ENCODE measurements at regions not wholly inside any gene's neighbourhood (a gene's known extent, or its start where the extent isn't known, plus 50 kb on each side); places are given as distances from the start of the nearest gene placed in this dataset.
A peak's percentile ranks its signal among the peaks of the same experiment; 100 is the strongest.
"Not testable (repeated sequence)": the region's sequence is repeated elsewhere in the genome, so short reads cannot be mapped to it uniquely, and the experiment has no call there.

- Histone ChIP-seq H3K27ac (ENCODE audit: low read depth, low read length) (peak overlapping the region; percentile 53), H3K9ac (ENCODE audit: low read depth, low read length) (no peak overlapping the region), H3K4me1 (ENCODE audit: control insufficient read depth, insufficient read depth, low read length) (peaks cover 10% of the 10 kb centered on the region)
Observed at GRCh38 chr16:27639561-27640276, 89.8 kb downstream of the KATNIP start.

GRCh38 chr16:27640277-27640600 lies 90.3 kb downstream of the KATNIP start:
- peaks cover 10% of the 10 kb centered on the region for H3K4me1 ChIP-seq (ENCODE audit: control insufficient read depth, insufficient read depth, low read length)
- no peak overlapping the region for H3K9ac ChIP-seq (ENCODE audit: low read depth, low read length)
- peak overlapping the region; percentile 53 for H3K27ac ChIP-seq (ENCODE audit: low read depth, low read length)

More at GRCh38 chr16:27639561-27640276, 89.8 kb downstream of the KATNIP start:
- no peaks in the 10 kb centered on the region for H3K27me3 ChIP-seq (ENCODE audit: control insufficient read depth, insufficient read depth, low read length)
- H3K36me3 ChIP-seq (ENCODE audit: control insufficient read depth, insufficient read depth, low read length) = no peaks in the 10 kb centered on the region
- no peak overlapping the region for H3K4me3 ChIP-seq (ENCODE audit: low read depth, low read length)
- H3K9me3 ChIP-seq (ENCODE audit: control insufficient read depth, insufficient read depth, low read length) = no peaks in the 10 kb centered on the region

GRCh38 chr16:27641260-27641659 lies 91.3 kb downstream of the KATNIP start:
- no peak overlapping the region for H3K4me3 ChIP-seq (ENCODE audit: low read depth, low read length)
- no peaks in the 10 kb centered on the region for H3K36me3 ChIP-seq (ENCODE audit: control insufficient read depth, insufficient read depth, low read length)
- no peak overlapping the region for H3K9ac ChIP-seq (ENCODE audit: low read depth, low read length)
- no peak overlapping the region for H3K27ac ChIP-seq (ENCODE audit: low read depth, low read length)
- H3K9me3 ChIP-seq (ENCODE audit: control insufficient read depth, insufficient read depth, low read length) = no peaks in the 10 kb centered on the region
- H3K4me1 ChIP-seq (ENCODE audit: control insufficient read depth, insufficient read depth, low read length) = peaks cover 10% of the 10 kb centered on the region
- no peaks in the 10 kb centered on the region for H3K27me3 ChIP-seq (ENCODE audit: control insufficient read depth, insufficient read depth, low read length)

More at GRCh38 chr16:27640277-27640600, 90.3 kb downstream of the KATNIP start:
- Histone ChIP-seq H3K36me3 (ENCODE audit: control insufficient read depth, insufficient read depth, low read length) (no peaks in the 10 kb centered on the region), H3K4me3 (ENCODE audit: low read depth, low read length) (no peak overlapping the region), H3K9me3 (ENCODE audit: control insufficient read depth, insufficient read depth, low read length) (no peaks in the 10 kb centered on the region), H3K27me3 (ENCODE audit: control insufficient read depth, insufficient read depth, low read length) (no peaks in the 10 kb centered on the region)

- H3K36me3 ChIP-seq (ENCODE audit: control insufficient read depth, insufficient read depth, low read length); H3K4me3 ChIP-seq (ENCODE audit: low read depth, low read length): not testable (repeated sequence)
Observed at GRCh38 chr16:27641734-27642415, 91.9 kb downstream of the KATNIP start.

GRCh38 chr16:27642756-27643155 lies 92.8 kb downstream of the KATNIP start:
- no peak overlapping the region for H3K9ac ChIP-seq (ENCODE audit: low read depth, low read length)
- peaks cover 7% of the 10 kb centered on the region for H3K4me1 ChIP-seq (ENCODE audit: control insufficient read depth, insufficient read depth, low read length)
- no peaks in the 10 kb centered on the region for H3K27me3 ChIP-seq (ENCODE audit: control insufficient read depth, insufficient read depth, low read length)
- H3K36me3 ChIP-seq (ENCODE audit: control insufficient read depth, insufficient read depth, low read length) = no peaks in the 10 kb centered on the region
- H3K27ac ChIP-seq (ENCODE audit: low read depth, low read length) = no peak overlapping the region
- no peak overlapping the region for H3K4me3 ChIP-seq (ENCODE audit: low read depth, low read length)
- no peaks in the 10 kb centered on the region for H3K9me3 ChIP-seq (ENCODE audit: control insufficient read depth, insufficient read depth, low read length)

More at GRCh38 chr16:27641734-27642415, 91.9 kb downstream of the KATNIP start:
- H3K27me3 ChIP-seq (ENCODE audit: control insufficient read depth, insufficient read depth, low read length); H3K9me3 ChIP-seq (ENCODE audit: control insufficient read depth, insufficient read depth, low read length); H3K4me1 ChIP-seq (ENCODE audit: control insufficient read depth, insufficient read depth, low read length); H3K9ac ChIP-seq (ENCODE audit: low read depth, low read length); H3K27ac ChIP-seq (ENCODE audit: low read depth, low read length): not testable (repeated sequence)

GRCh38 chr16:27644165-27644564 lies 94.2 kb downstream of the KATNIP start:
- H3K36me3 ChIP-seq (ENCODE audit: control insufficient read depth, insufficient read depth, low read length) = 0 out of 2 replicates have a peak, but pooled peaks cover 5% of the 10 kb centered on the region
- no peaks in the 10 kb centered on the region for H3K27me3 ChIP-seq (ENCODE audit: control insufficient read depth, insufficient read depth, low read length)
- peaks cover 7% of the 10 kb centered on the region for H3K4me1 ChIP-seq (ENCODE audit: control insufficient read depth, insufficient read depth, low read length)
- H3K27ac ChIP-seq (ENCODE audit: low read depth, low read length) = no peak overlapping the region
- H3K9me3 ChIP-seq (ENCODE audit: control insufficient read depth, insufficient read depth, low read length) = no peaks in the 10 kb centered on the region
- H3K9ac ChIP-seq (ENCODE audit: low read depth, low read length) = no peak overlapping the region
- H3K4me3 ChIP-seq (ENCODE audit: low read depth, low read length) = no peak overlapping the region

- no peak overlapping the region for H3K27ac ChIP-seq (ENCODE audit: low read depth, low read length)
- H3K9me3 ChIP-seq (ENCODE audit: control insufficient read depth, insufficient read depth, low read length) = no peaks in the 10 kb centered on the region
Observed at GRCh38 chr16:27645396-27645795, 95.5 kb downstream of the KATNIP start.

GRCh38 chr16:27646806-27647205 lies 96.9 kb downstream of the KATNIP start:
- H3K27ac ChIP-seq (ENCODE audit: low read depth, low read length) = no peak overlapping the region
- no peak overlapping the region for H3K4me3 ChIP-seq (ENCODE audit: low read depth, low read length)
- no peak overlapping the region for H3K9ac ChIP-seq (ENCODE audit: low read depth, low read length)
- no peaks in the 10 kb centered on the region for H3K27me3 ChIP-seq (ENCODE audit: control insufficient read depth, insufficient read depth, low read length)
- H3K4me1 ChIP-seq (ENCODE audit: control insufficient read depth, insufficient read depth, low read length) = no peaks in the 10 kb centered on the region
- no peaks in the 10 kb centered on the region for H3K9me3 ChIP-seq (ENCODE audit: control insufficient read depth, insufficient read depth, low read length)
- H3K36me3 ChIP-seq (ENCODE audit: control insufficient read depth, insufficient read depth, low read length) = 0 out of 2 replicates have a peak, but pooled peaks cover 5% of the 10 kb centered on the region

More at GRCh38 chr16:27645396-27645795, 95.5 kb downstream of the KATNIP start:
- Histone ChIP-seq H3K9ac (ENCODE audit: low read depth, low read length) (no peak overlapping the region), H3K4me3 (ENCODE audit: low read depth, low read length) (no peak overlapping the region), H3K36me3 (ENCODE audit: control insufficient read depth, insufficient read depth, low read length) (0 out of 2 replicates have a peak, but pooled peaks cover 5% of the 10 kb centered on the region), H3K4me1 (ENCODE audit: control insufficient read depth, insufficient read depth, low read length) (0 out of 2 replicates have a peak, but pooled peaks cover under 1% of the 10 kb centered on the region), H3K27me3 (ENCODE audit: control insufficient read depth, insufficient read depth, low read length) (no peaks in the 10 kb centered on the region)

- 0 out of 2 replicates have a peak, but pooled peaks cover 5% of the 10 kb centered on the region for H3K36me3 ChIP-seq (ENCODE audit: control insufficient read depth, insufficient read depth, low read length)
- H3K27me3 ChIP-seq (ENCODE audit: control insufficient read depth, insufficient read depth, low read length) = no peaks in the 10 kb centered on the region
- H3K4me1 ChIP-seq (ENCODE audit: control insufficient read depth, insufficient read depth, low read length) = peaks cover 8% of the 10 kb centered on the region
- no peaks in the 10 kb centered on the region for H3K9me3 ChIP-seq (ENCODE audit: control insufficient read depth, insufficient read depth, low read length)
- no peak overlapping the region for H3K4me3 ChIP-seq (ENCODE audit: low read depth, low read length)
- H3K9ac ChIP-seq (ENCODE audit: low read depth, low read length) = no peak overlapping the region
- H3K27ac ChIP-seq (ENCODE audit: low read depth, low read length) = no peak overlapping the region
Observed at GRCh38 chr16:27649021-27649420, 99.1 kb downstream of the KATNIP start.

- Histone ChIP-seq H3K27ac (ENCODE audit: low read depth, low read length) (no peak overlapping the region), H3K4me1 (ENCODE audit: control insufficient read depth, insufficient read depth, low read length) (peaks cover 8% of the 10 kb centered on the region), H3K9me3 (ENCODE audit: control insufficient read depth, insufficient read depth, low read length) (no peaks in the 10 kb centered on the region), H3K9ac (ENCODE audit: low read depth, low read length) (no peak overlapping the region), H3K36me3 (ENCODE audit: control insufficient read depth, insufficient read depth, low read length) (0 out of 2 replicates have a peak, but pooled peaks cover 5% of the 10 kb centered on the region), H3K27me3 (ENCODE audit: control insufficient read depth, insufficient read depth, low read length) (no peaks in the 10 kb centered on the region), H3K4me3 (ENCODE audit: low read depth, low read length) (no peak overlapping the region)
Observed at GRCh38 chr16:27650073-27650701, 100.2 kb downstream of the KATNIP start.

- H3K27me3 ChIP-seq (ENCODE audit: control insufficient read depth, insufficient read depth, low read length) = no peaks in the 10 kb centered on the region
- H3K4me1 ChIP-seq (ENCODE audit: control insufficient read depth, insufficient read depth, low read length) = peaks cover 8% of the 10 kb centered on the region
- 0 out of 2 replicates have a peak, but pooled peaks cover 9% of the 10 kb centered on the region for H3K36me3 ChIP-seq (ENCODE audit: control insufficient read depth, insufficient read depth, low read length)
- no peak overlapping the region for H3K4me3 ChIP-seq (ENCODE audit: low read depth, low read length)
- no peak overlapping the region for H3K27ac ChIP-seq (ENCODE audit: low read depth, low read length)
- no peak overlapping the region for H3K9ac ChIP-seq (ENCODE audit: low read depth, low read length)
- H3K9me3 ChIP-seq (ENCODE audit: control insufficient read depth, insufficient read depth, low read length) = no peaks in the 10 kb centered on the region
Observed at GRCh38 chr16:27651301-27651700, 101.4 kb downstream of the KATNIP start.
